ENCODE measurements at regions not wholly inside any gene's neighbourhood (a gene's known extent, or its start where the extent isn't known, plus 50 kb on each side); places are given as distances from the start of the nearest gene placed in this dataset.
"Not testable (repeated sequence)": the region's sequence is repeated elsewhere in the genome, so short reads cannot be mapped to it uniquely, and the experiment has no call there.

GRCh38 chr2:220552790-220553535 is 925.5 kb downstream of the SLC4A3 start:
- DNase-seq (ENCODE audit: low read depth in 3 of 3): no peak

GRCh38 chr2:220555961-220556630 is 928.7 kb downstream of the SLC4A3 start:
- no peak for DNase-seq (ENCODE audit: low read depth in 3 of 3)

- DNase-seq (ENCODE audit: low read depth in 3 of 3): no peak
Measured at GRCh38 chr2:220556658-220557057, 929.2 kb downstream of the SLC4A3 start.

GRCh38 chr2:220560192-220560591 is 932.8 kb downstream of the SLC4A3 start:
- no peak for DNase-seq (ENCODE audit: low read depth in 3 of 3)

GRCh38 chr2:220562375-220563140 is 935.1 kb downstream of the SLC4A3 start:
- no peak for DNase-seq (ENCODE audit: low read depth in 3 of 3)

- no peak for DNase-seq (ENCODE audit: low read depth in 3 of 3)
Measured at GRCh38 chr2:220568296-220568695, 940.9 kb downstream of the SLC4A3 start.

GRCh38 chr2:220569112-220569897 is 941.9 kb downstream of the SLC4A3 start:
- DNase-seq (ENCODE audit: low read depth in 3 of 3): no peak

GRCh38 chr2:220572385-220572784 is 945.0 kb downstream of the SLC4A3 start:
- no peak for DNase-seq (ENCODE audit: low read depth in 3 of 3)

- no peak for DNase-seq (ENCODE audit: low read depth in 3 of 3)
Measured at GRCh38 chr2:220574038-220574437, 946.6 kb downstream of the SLC4A3 start.

GRCh38 chr2:220575963-220576362 is 948.5 kb downstream of the SLC4A3 start:
- DNase-seq (ENCODE audit: low read depth in 3 of 3): no peak

- no peak for DNase-seq (ENCODE audit: low read depth in 3 of 3)
Measured at GRCh38 chr2:220579452-220579851, 952.0 kb downstream of the SLC4A3 start.

- no peak for DNase-seq (ENCODE audit: low read depth in 3 of 3)
Measured at GRCh38 chr2:220580113-220580512, 952.7 kb downstream of the SLC4A3 start.

- DNase-seq (ENCODE audit: low read depth in 3 of 3): no peak
Measured at GRCh38 chr2:220583725-220584124, 956.3 kb downstream of the SLC4A3 start.

- no peak for DNase-seq (ENCODE audit: low read depth in 3 of 3)
Measured at GRCh38 chr2:220585241-220585640, 957.8 kb downstream of the SLC4A3 start.

- no peak for DNase-seq (ENCODE audit: low read depth in 3 of 3)
Measured at GRCh38 chr2:220586980-220587530, 959.6 kb downstream of the SLC4A3 start.

- no peak for DNase-seq (ENCODE audit: low read depth in 3 of 3)
Measured at GRCh38 chr2:220588148-220588547, 960.7 kb downstream of the SLC4A3 start.

- no peak for DNase-seq (ENCODE audit: low read depth in 3 of 3)
Measured at GRCh38 chr2:220590476-220590875, 963.0 kb downstream of the SLC4A3 start.

- no peak for DNase-seq (ENCODE audit: low read depth in 3 of 3)
Measured at GRCh38 chr2:220593526-220593925, 966.1 kb downstream of the SLC4A3 start.

GRCh38 chr2:220601674-220602073 is 970.4 kb downstream of the EPHA4 start:
- no peak for DNase-seq (ENCODE audit: low read depth in 3 of 3)

- not testable (repeated sequence) for DNase-seq (ENCODE audit: low read depth in 3 of 3)
Measured at GRCh38 chr2:220613004-220613403, 959.1 kb downstream of the EPHA4 start.

GRCh38 chr2:220614064-220614463 is 958.0 kb downstream of the EPHA4 start:
- DNase-seq (ENCODE audit: low read depth in 3 of 3): no peak
